A673 (cell line): ENCODE measurements at regions not wholly inside any gene's neighbourhood (a gene's known extent, or its start where the extent isn't known, plus 50 kb on each side); places are given as distances from the start of the nearest gene placed in this dataset.

Source experiments
- EZH2 ChIP-seq: fragments of 200-600 bp; sonication (generic); IDR thresholded peaks from 2 replicates; pipeline ENCODE4 v1.6.1; 2017; ENCODE audit warnings: borderline replicate concordance, low read depth, mild to moderate bottlenecking, mixed read lengths, antibody characterized with exemption, low read length; ENCODE audit not compliant: poor library complexity, severe bottlenecking
- TF ChIP-seq, protein P1 (sequence below): fragments of 300-800, 200-600 bp; sonication (generic); conservative IDR thresholded peaks from 2 replicates; pipeline ENCODE4 v1.5.1; 2017; ENCODE audit warnings: low read depth, mild to moderate bottlenecking, antibody characterized with exemption, low read length, moderate library complexity, mixed read lengths

DNA sequence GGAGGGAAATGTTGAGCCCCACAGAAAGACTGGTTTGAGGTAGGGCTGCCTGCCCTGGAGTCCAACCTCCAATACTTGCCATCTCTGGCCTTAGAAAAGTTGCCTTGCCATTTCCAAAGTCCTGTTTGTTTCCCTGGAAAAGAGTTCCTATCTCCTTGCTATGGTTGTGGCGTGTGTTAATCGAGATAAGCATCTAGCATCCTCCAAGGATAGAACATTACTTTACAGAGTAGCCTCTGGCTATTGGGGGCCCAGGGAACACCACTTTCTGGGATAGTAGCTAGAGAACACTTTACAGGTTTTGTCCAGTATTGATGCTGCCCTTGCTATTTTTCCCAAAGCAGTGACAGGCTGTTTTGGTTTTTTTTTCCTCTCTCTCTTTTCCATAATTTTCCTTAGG is 57.4 kb upstream of the SASH1 start:
- TF ChIP-seq, protein P1, sequence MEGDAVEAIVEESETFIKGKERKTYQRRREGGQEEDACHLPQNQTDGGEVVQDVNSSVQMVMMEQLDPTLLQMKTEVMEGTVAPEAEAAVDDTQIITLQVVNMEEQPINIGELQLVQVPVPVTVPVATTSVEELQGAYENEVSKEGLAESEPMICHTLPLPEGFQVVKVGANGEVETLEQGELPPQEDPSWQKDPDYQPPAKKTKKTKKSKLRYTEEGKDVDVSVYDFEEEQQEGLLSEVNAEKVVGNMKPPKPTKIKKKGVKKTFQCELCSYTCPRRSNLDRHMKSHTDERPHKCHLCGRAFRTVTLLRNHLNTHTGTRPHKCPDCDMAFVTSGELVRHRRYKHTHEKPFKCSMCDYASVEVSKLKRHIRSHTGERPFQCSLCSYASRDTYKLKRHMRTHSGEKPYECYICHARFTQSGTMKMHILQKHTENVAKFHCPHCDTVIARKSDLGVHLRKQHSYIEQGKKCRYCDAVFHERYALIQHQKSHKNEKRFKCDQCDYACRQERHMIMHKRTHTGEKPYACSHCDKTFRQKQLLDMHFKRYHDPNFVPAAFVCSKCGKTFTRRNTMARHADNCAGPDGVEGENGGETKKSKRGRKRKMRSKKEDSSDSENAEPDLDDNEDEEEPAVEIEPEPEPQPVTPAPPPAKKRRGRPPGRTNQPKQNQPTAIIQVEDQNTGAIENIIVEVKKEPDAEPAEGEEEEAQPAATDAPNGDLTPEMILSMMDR, result no peak
- no peak for TF ChIP-seq EZH2
